Endothelial cell of umbilical vein (primary cell): ENCODE measurements at regions not wholly inside any gene's neighbourhood (a gene's known extent, or its start where the extent isn't known, plus 50 kb on each side); places are given as distances from the start of the nearest gene placed in this dataset.

ENCODE experiments used
- BruUV-seq: library from RNA; stranded (reverse); fragments of 400-500 nt; replicated peaks from 2 replicates; lab custom pipeline; 2021; lab: Mats Ljungman, UMichigan
- CTCF ChIA-PET: fragments of 300-600, 350-600 bp; sonication (Branson Sonifier 250); formaldehyde crosslinking; loops from one replicate; lab custom pipeline; 2021; ENCODE audit warnings: antibody characterized with exemption, inconsistent platforms; lab: Charles Lee
- POLR2A ChIA-PET: fragments of 300-600, 350-600 bp; sonication (Branson Sonifier 250); formaldehyde crosslinking; loops from one replicate; lab custom pipeline; 2021; ENCODE audit warnings: antibody characterized with exemption, inconsistent platforms; lab: Charles Lee
- DNase-seq: peaks from one replicate; pipeline ENCODE4 v3.0.0-alpha.2; 2011; ENCODE audit warnings: low read depth, low spot score
- FAIRE-seq: peaks from 2 replicates; lab custom pipeline; 2011; peaks lifted over from hg19 to GRCh38; lab: Jason Lieb, UNC
- H2AFZ ChIP-seq: 2 replicates; pipeline ENCODE4 v1.6.0; 2012; ENCODE audit warnings: low read depth, low read length, control low read depth, inconsistent platforms
- H3K27ac ChIP-seq: 2 replicates; pipeline ENCODE4 v1.5.1; 2011; ENCODE audit warnings: low read depth, mild to moderate bottlenecking, control low read depth, low read length, moderate library complexity; ENCODE audit not compliant: insufficient read depth
- H3K27me3 ChIP-seq, 2 experiments: 2 replicates each; pipeline versions ENCODE4 v1.6.0 to v1.6.1; 2011; ENCODE audit warnings: low read length in 2 of 2, mixed read lengths in 1 of 2; ENCODE audit not compliant: control insufficient read depth in 2 of 2, insufficient read depth in 2 of 2
- H3K36me3 ChIP-seq, 2 experiments: 2 replicates in 1 of 2; 3 replicates in 1 of 2; pipeline ENCODE4 v1.5.1; 2011; ENCODE audit warnings: low read length in 2 of 2, mild to moderate bottlenecking in 1 of 2, moderate library complexity in 1 of 2; ENCODE audit not compliant: control insufficient read depth in 2 of 2, insufficient read depth in 2 of 2; ENCODE audit errors: extremely low read depth in 1 of 2
- H3K4me1 ChIP-seq: 3 replicates; pipeline ENCODE4 v1.5.1; 2011; ENCODE audit warnings: mild to moderate bottlenecking, low read length; ENCODE audit not compliant: control insufficient read depth, insufficient read depth; ENCODE audit errors: extremely low read depth
- H3K4me2 ChIP-seq: 2 replicates; pipeline ENCODE4 v1.6.1; 2011; ENCODE audit warnings: low read length, control low read depth, mixed read lengths; ENCODE audit not compliant: insufficient read depth
- H3K4me3 ChIP-seq, 3 experiments: fragments of 200-600 bp in 1 of 3; sonication (generic), shearing (Covaris generic) in 1 of 3; replicated peaks in 1 of 3; 2 replicates each; pipeline ENCODE4 v1.5.1; 2011 to 2016; ENCODE audit warnings: control low read depth in 3 of 3, low read length in 3 of 3, mild to moderate bottlenecking in 2 of 3, inconsistent platforms in 1 of 3, low read depth in 1 of 3, moderate library complexity in 1 of 3; ENCODE audit not compliant: insufficient read depth in 1 of 3
- H3K79me2 ChIP-seq: 2 replicates; pipeline ENCODE4 v1.6.0; 2012; ENCODE audit warnings: low read length, inconsistent platforms; ENCODE audit not compliant: control insufficient read depth, insufficient read depth
- H3K9ac ChIP-seq: replicated peaks from 2 replicates; pipeline ENCODE3; 2011; ENCODE audit warnings: low read length, control low read depth; ENCODE audit not compliant: insufficient read depth; ENCODE audit errors: extremely low read depth
- H3K9me1 ChIP-seq: replicated peaks from 3 replicates; pipeline ENCODE4 v1.6.0; 2011; ENCODE audit warnings: mild to moderate bottlenecking, low read length; ENCODE audit not compliant: control insufficient read depth, insufficient read depth; ENCODE audit errors: extremely low read depth
- H3K9me3 ChIP-seq: replicated peaks from 2 replicates; pipeline ENCODE4 v1.5.1; 2012; ENCODE audit warnings: low read length, inconsistent platforms; ENCODE audit not compliant: control insufficient read depth, insufficient read depth
- H4K20me1 ChIP-seq: replicated peaks from 2 replicates; pipeline ENCODE3; 2011; ENCODE audit warnings: mild to moderate bottlenecking, low read length; ENCODE audit not compliant: control insufficient read depth, insufficient read depth; ENCODE audit errors: extremely low read depth
- EZH2 ChIP-seq: IDR thresholded peaks from 2 replicates; pipeline ENCODE4 v1.6.1; 2012; ENCODE audit warnings: borderline replicate concordance, low read depth, mild to moderate bottlenecking, moderate library complexity, low read length, inconsistent platforms; ENCODE audit not compliant: severe bottlenecking
- FOS ChIP-seq: IDR thresholded peaks from 2 replicates; pipeline ENCODE4 v1.6.1; 2011; ENCODE audit warnings: mild to moderate bottlenecking, low read length, moderate library complexity, borderline replicate concordance; ENCODE audit not compliant: insufficient read depth
- GATA2 ChIP-seq: IDR thresholded peaks from 2 replicates; pipeline ENCODE4 v1.7.0; 2011; ENCODE audit warnings: low read depth, mild to moderate bottlenecking, moderate library complexity, mixed read lengths, low read length; ENCODE audit not compliant: insufficient read length, insufficient read depth
- JUN ChIP-seq: IDR thresholded peaks from 2 replicates; pipeline ENCODE4 v1.6.1; 2011; ENCODE audit warnings: borderline replicate concordance, low read depth; ENCODE audit not compliant: insufficient read length, insufficient read depth
- MYC ChIP-seq: IDR thresholded peaks from one replicate; pipeline ENCODE4 v1.6.1; 2011; ENCODE audit warnings: mild to moderate bottlenecking, low read depth, low read length
- POLR2A ChIP-seq: IDR thresholded peaks from 2 replicates; pipeline ENCODE4 v1.6.1; 2012; ENCODE audit warnings: low read depth, mild to moderate bottlenecking, control low read depth, low read length
- POLR2AphosphoS5 ChIP-seq: IDR thresholded peaks from 2 replicates; pipeline ENCODE4 v1.6.1; 2012; ENCODE audit warnings: low read depth, mild to moderate bottlenecking, control low read depth, low read length, moderate library complexity; ENCODE audit not compliant: insufficient read depth
- dilution Hi-C: fragments of 300-500 bp; cut with MboI; formaldehyde crosslinking; loops from one replicate; pipeline ENCODE4 v1.15.0; 2019; ENCODE audit warnings: low sequenced_read_pairs; ENCODE audit not compliant: extremely low pct_ligation_motif_present
- intact Hi-C: fragments of 100-400 bp; cut with micrococcal nuclease; formaldehyde crosslinking; loops from one replicate; pipeline ENCODE4 v1.10.0; 2022
- TF ChIP-seq, protein P1 (sequence below): IDR thresholded peaks from 2 replicates; pipeline ENCODE4 v1.6.1; 2011; ENCODE audit not compliant: insufficient read depth, insufficient read length
- TF ChIP-seq, protein P2 (sequence below), 2 donors: IDR thresholded peaks; 1 replicate in 1 of 2; 2 replicates in 1 of 2; pipeline ENCODE4 v1.5.1; 2011; ENCODE audit warnings: low read length in 2 of 2, mild to moderate bottlenecking in 2 of 2, moderate library complexity in 2 of 2, control low read depth in 1 of 2, inconsistent platforms in 1 of 2, low read depth in 1 of 2; ENCODE audit not compliant: insufficient read depth in 1 of 2; ENCODE audit errors: extremely low read depth in 1 of 2

- no peak overlapping the region for H3K4me3 ChIP-seq
- CTCF ChIA-PET: no interaction called here
- H3K4me1 ChIP-seq: no peaks in the 10 kb centered on the region
- POLR2A ChIA-PET: no interaction called here
- intact Hi-C loops (no loop called here), dilution Hi-C loops (no loop called here)
- no peak overlapping the region for H3K27ac ChIP-seq
- no peaks in the 10 kb centered on the region for H3K36me3 ChIP-seq
- no peak overlapping the region for H3K4me2 ChIP-seq
- no peak for FAIRE-seq
- no peak for DNase-seq
- no peaks in the 10 kb centered on the region for H4K20me1 ChIP-seq
- TF ChIP-seq JUN (no peak), FOS (no peak), EZH2 (no peak), MYC (no peak), GATA2 (no peak), POLR2AphosphoS5 (no peak), POLR2A (no peak)
- TF ChIP-seq, protein P1, sequence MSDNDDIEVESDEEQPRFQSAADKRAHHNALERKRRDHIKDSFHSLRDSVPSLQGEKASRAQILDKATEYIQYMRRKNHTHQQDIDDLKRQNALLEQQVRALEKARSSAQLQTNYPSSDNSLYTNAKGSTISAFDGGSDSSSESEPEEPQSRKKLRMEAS: no peak
- TF ChIP-seq, protein P2, sequence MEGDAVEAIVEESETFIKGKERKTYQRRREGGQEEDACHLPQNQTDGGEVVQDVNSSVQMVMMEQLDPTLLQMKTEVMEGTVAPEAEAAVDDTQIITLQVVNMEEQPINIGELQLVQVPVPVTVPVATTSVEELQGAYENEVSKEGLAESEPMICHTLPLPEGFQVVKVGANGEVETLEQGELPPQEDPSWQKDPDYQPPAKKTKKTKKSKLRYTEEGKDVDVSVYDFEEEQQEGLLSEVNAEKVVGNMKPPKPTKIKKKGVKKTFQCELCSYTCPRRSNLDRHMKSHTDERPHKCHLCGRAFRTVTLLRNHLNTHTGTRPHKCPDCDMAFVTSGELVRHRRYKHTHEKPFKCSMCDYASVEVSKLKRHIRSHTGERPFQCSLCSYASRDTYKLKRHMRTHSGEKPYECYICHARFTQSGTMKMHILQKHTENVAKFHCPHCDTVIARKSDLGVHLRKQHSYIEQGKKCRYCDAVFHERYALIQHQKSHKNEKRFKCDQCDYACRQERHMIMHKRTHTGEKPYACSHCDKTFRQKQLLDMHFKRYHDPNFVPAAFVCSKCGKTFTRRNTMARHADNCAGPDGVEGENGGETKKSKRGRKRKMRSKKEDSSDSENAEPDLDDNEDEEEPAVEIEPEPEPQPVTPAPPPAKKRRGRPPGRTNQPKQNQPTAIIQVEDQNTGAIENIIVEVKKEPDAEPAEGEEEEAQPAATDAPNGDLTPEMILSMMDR (IDR thresholded peaks at IDR 0.05; ENCODE audit: extremely low read depth in 1 of 2, insufficient read depth in 1 of 2, low read depth in 1 of 2, low read length in 2 of 2): no peak
- no peak overlapping the region for H3K9ac ChIP-seq
- H3K79me2 ChIP-seq: no peaks in the 10 kb centered on the region
- peaks cover 6% of the 10 kb centered on the region for H3K9me3 ChIP-seq
- H3K27me3 ChIP-seq: no peaks in the 10 kb centered on the region
- H3K9me1 ChIP-seq: no peaks in the 10 kb centered on the region
- no peak overlapping the region for H2AFZ ChIP-seq
- no TSS peak for BruUV-seq
Observed at GRCh38 chr7:49700841-49701240, 72.6 kb upstream of the VWC2 start.
